SW 1271 (cell line): ENCODE measurements at regions not wholly inside any gene's neighbourhood (a gene's known extent, or its start where the extent isn't known, plus 50 kb on each side); places are given as distances from the start of the nearest gene placed in this dataset.
"Not testable (repeated sequence)": the region's sequence is repeated elsewhere in the genome, so short reads cannot be mapped to it uniquely, and the experiment has no call there.

ENCODE experiments used
- DNase-seq, 2 experiments: peaks; one replicate each; lab custom pipeline; 2025; lab: John Stamatoyannopoulos, UW

GRCh38 chr4:132669786-132670185 lies 479.3 kb upstream of the PCDH10 start:
- no peak for DNase-seq

DNA sequence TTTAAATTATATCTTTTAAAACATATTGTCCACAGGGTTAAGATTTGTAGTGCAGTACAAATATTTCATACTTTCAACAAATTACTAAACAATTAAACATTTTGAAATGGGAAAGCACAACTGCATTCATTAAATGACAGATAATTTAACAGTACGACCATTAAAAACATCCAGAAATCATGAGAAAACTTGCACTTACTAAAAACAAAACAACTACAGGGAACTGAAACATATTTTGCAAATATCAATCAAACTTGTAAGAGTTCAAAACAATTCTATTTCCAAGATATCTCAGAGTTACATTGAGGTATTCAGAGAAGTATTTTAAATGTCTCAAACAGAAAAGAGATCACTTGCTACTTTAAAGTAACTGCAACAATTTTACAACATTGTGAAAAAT lies 478.5 kb upstream of the PCDH10 start:
- no peak for DNase-seq

GRCh38 chr4:132683957-132684356 lies 465.1 kb upstream of the PCDH10 start:
- DNase-seq, result no peak

DNA sequence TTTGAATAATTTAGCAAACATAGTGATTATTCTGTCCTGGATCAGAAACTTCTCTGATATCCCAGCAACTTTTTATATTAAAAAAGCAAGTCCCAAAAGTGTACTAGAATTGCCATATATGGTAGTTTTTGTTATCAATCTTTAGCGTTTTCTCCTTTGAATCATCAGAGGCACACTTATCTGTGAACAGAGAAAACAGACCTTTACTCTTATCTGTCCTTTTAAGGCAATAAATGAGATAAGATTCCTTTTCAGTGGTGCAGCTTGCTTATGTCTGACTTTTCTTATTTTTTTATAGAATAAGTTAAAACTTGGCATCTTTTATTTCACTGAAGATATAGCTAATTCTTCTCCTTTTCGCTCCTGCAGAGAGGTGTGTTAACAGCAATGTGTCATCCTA lies 458.1 kb upstream of the PCDH10 start:
- no peak for DNase-seq

DNA sequence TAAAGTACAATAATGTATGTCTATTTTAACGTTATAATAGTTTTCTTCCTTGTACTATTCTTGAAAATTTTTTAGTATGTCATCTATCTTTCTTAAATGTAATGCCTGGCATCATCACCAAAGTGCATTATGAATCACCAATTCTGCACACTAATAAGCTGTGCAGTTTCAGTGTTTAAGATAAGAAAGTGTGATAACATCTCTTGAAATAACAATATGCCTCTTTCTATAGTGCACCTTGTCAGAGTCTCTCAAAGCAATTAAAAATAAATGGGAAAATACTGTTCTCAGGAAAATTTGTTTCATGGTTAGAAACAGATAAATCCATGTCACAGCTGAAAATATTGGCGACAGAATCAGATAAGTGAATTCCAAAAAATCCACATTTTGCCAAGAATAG lies 457.4 kb upstream of the PCDH10 start:
- DNase-seq, result no peak

- DNase-seq, result no peak
Measured at GRCh38 chr4:132694775-132695174, 454.3 kb upstream of the PCDH10 start.

DNA sequence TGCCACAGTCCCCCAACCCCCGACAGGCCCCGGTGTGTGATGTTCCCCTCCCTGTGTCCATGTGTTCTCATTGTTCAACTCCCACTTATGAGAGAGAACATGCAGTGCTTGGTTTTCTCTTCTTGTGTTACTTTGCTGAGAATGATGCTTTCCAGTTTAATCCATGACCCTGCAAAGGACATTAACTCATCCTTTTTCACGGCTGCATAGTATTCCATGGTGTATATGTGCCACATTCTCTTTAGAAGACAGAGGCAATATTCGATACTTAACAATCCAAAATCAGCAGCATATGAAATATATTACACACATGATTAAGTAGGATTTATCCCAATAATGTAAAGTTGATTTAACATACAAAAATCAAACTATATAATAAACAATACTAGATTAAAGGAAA lies 451.6 kb upstream of the PCDH10 start:
- not testable (repeated sequence) for DNase-seq

DNA sequence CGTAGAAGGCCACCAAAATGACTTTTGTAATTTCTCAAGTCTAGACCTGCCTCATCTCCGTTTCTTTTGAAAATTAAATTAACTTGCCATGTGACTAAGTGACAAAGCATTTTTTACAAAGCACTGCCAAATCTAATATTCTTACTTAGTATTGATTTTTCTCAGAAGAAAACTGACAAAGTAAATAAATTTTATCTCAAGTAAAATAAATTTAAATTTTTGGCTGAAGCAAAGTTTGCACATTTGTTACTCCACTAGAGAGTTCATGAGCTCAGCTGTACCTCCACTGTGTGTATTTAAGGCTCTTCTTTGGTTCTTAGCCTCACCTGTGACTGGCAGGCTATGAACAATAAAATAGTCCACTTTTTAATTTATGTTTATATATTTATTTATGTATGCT lies 441.1 kb upstream of the PCDH10 start:
- DNase-seq, result no peak

GRCh38 chr4:132709056-132709455 lies 440.0 kb upstream of the PCDH10 start:
- DNase-seq, result no peak

- no peak for DNase-seq
Measured at GRCh38 chr4:132710971-132711370, 438.1 kb upstream of the PCDH10 start.

GRCh38 chr4:132737344-132737743 lies 411.8 kb upstream of the PCDH10 start:
- DNase-seq, result no peak

GRCh38 chr4:132759199-132759780 lies 389.8 kb upstream of the PCDH10 start:
- no peak for DNase-seq

- no peak for DNase-seq
Measured at GRCh38 chr4:132763465-132763864, 385.6 kb upstream of the PCDH10 start.

- no peak for DNase-seq
Measured at GRCh38 chr4:132767901-132768300, 381.2 kb upstream of the PCDH10 start.

- no peak for DNase-seq
Measured at GRCh38 chr4:132770776-132771175, 378.3 kb upstream of the PCDH10 start.

GRCh38 chr4:132792310-132792709 lies 356.8 kb upstream of the PCDH10 start:
- DNase-seq, result no peak

DNA sequence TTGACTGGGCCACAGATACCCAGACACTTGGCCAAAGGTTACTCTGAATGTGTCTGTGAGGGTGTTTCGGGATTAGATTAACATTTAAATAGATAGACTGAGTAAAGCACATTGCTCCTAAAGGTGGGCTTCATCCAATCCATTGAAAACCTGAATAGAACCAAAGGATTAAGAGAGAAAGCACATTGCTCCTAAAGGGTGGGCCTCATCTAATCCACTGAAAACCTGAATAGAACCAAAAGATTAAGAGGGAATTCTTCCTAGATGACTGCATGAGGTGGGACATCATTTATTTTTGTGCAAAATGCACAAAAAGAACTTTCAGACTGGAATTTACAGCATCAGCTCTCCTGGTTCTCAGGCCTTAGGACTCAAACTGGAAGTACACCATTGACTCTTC lies 351.2 kb upstream of the PCDH10 start:
- no peak for DNase-seq

- DNase-seq, result no peak
Measured at GRCh38 chr4:132809298-132810032, 339.6 kb upstream of the PCDH10 start.

DNA sequence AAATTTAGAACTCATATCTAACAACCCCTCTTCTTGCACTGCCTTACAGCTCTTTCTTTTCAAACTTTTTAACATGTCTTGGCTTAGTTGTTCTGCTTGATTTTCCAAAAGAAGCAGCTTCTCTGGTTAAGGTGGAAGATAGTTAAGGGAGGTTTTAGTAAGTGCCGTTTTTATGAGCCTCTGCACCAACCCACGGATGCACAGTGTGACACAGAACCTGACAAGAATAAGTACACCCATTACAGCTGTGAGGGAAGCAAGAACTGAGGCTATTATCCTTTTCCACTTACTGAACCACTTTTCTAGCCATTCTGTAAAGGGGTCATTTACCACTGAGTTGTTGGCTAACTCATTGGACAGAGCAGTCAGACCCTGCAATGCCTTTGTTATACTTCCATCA lies 336.0 kb upstream of the PCDH10 start:
- not testable (repeated sequence) for DNase-seq

- DNase-seq, result no peak
Measured at GRCh38 chr4:132818091-132818490, 331.0 kb upstream of the PCDH10 start.

DNA sequence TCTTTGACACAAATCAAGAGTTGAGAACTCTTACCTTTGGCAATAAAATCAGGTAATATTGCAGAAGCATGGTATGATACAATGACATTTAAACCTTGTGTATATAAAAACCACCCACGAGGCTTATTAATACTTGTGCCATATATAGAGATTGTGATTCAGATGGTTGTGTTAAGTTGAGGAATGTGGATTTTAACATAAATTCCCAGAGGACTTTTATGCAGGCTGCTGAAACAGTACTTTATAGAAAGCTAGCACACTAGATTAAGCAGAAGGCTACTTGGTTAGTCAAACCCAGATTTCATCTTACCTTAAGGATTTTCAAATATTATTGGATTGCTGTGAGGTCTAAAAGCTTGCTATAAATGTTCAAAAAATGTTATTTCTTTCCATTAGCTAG lies 325.7 kb upstream of the PCDH10 start:
- DNase-seq, result no peak

DNA sequence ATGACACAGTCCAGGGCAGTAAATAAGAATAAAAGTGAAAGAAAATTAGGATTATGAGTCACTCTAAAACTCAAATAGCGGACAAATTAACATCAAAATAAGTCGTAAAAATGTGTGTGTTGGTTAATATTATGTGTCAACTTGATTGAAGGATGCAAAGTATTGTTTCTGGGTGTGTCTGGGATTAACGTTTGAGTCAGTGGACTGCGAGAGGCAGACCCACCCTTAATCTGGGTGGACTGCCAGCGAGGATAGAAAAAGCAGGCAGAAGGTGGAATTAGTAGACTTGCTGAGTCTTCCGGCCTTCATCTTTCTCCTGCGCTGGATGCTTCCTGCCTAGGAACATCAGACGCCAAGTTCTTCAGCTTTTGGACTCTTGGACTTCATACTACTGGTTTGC lies 324.3 kb upstream of the PCDH10 start:
- no peak for DNase-seq

DNA sequence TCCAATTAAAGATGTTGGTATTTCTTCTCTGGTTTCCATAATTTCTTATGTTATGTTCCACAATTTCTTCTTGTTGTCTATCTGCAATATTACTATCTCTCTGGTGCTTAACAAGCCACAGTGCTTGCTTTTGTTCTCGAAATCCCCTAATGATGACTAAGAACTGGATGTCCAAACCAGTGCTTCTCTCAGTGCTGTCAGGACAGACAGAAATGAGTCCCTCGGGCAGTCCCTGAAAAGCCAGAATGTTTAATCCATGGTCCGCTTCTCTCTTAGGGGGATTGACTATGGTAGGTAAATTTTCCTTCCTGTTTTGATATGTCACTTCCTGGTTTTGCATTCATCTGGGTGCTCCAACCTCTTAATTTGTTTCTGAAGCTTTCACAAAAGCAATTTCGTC lies 321.6 kb upstream of the PCDH10 start:
- no peak for DNase-seq

- DNase-seq, result no peak
Measured at GRCh38 chr4:132838244-132838643, 310.9 kb upstream of the PCDH10 start.
